Ascending aorta (tissue), 2 donors: ENCODE measurements at regions not wholly inside any gene's neighbourhood (a gene's known extent, or its start where the extent isn't known, plus 50 kb on each side); places are given as distances from the start of the nearest gene placed in this dataset.

ENCODE experiments used
- DNase-seq, 2 donors: peaks; one replicate each; pipeline ENCODE4 v3.0.0-alpha.2; 2019; ENCODE audit warnings: low spot score in 2 of 2
- H3K27ac ChIP-seq, 2 donors: fragments of 200-600 bp; sonication (generic); one replicate each; pipeline ENCODE4 v1.5.1; 2016 to 2017; ENCODE audit warnings: mild to moderate bottlenecking in 1 of 2
- H3K27me3 ChIP-seq: fragments of 200-600 bp; sonication (generic); one replicate; pipeline ENCODE4 v1.5.1; 2017
- H3K36me3 ChIP-seq, 2 donors: fragments of 200-600 bp; sonication (generic); one replicate each; pipeline ENCODE4 v1.5.1; 2016
- H3K4me1 ChIP-seq, 2 donors: fragments of 200-600 bp; sonication (generic); one replicate each; pipeline ENCODE4 v1.5.1; 2016 to 2017; ENCODE audit warnings: mild to moderate bottlenecking in 1 of 2
- H3K4me3 ChIP-seq, 2 donors: fragments of 200-600 bp; sonication (generic); one replicate each; pipeline ENCODE4 v1.5.1; 2016 to 2017; ENCODE audit warnings: mild to moderate bottlenecking in 1 of 2
- H3K9me3 ChIP-seq, 2 donors: fragments of 200-600 bp; sonication (generic); one replicate each; pipeline ENCODE4 v1.5.1; 2016
- CTCF ChIP-seq, 3 experiments: fragments of 200-600 bp in 2 of 3; fragments of 450-650 bp in 1 of 3; sonication (generic) in 2 of 3; IDR thresholded peaks; one replicate each; pipeline ENCODE4 v1.5.1; 2016 to 2019; ENCODE audit warnings: antibody characterized with exemption in 3 of 3, mild to moderate bottlenecking in 1 of 3, moderate library complexity in 1 of 3
- intact Hi-C: fragments of 100-400 bp; cut with DNase I; formaldehyde crosslinking; loops from one replicate; pipeline ENCODE4 v1.15.1; 2023

GRCh38 chr2:147027436-147027835 is 817.4 kb upstream of the ACVR2A start:
- intact Hi-C loops, result no loop called here
- no peak for TF ChIP-seq CTCF (IDR thresholded peaks at IDR 0.05)
- Histone ChIP-seq H3K9me3 (no peaks in the 10 kb centered on the region), H3K27ac (no peak overlapping the region), H3K27me3 (no peaks in the 10 kb centered on the region), H3K36me3 (no peaks in the 10 kb centered on the region), H3K4me1 (no peaks in the 10 kb centered on the region), H3K4me3 (no peak overlapping the region)
- no peak for DNase-seq

GRCh38 chr2:147026664-147027295 is 818.0 kb upstream of the ACVR2A start:
- no peaks in the 10 kb centered on the region for H3K4me1 ChIP-seq
- H3K27ac ChIP-seq, result no peak overlapping the region
- DNase-seq, result no peak
- intact Hi-C loops, result no loop called here
- H3K4me3 ChIP-seq, result no peak overlapping the region
- no peaks in the 10 kb centered on the region for H3K9me3 ChIP-seq
- no peaks in the 10 kb centered on the region for H3K27me3 ChIP-seq
- no peak for TF ChIP-seq CTCF (IDR thresholded peaks at IDR 0.05)
- H3K36me3 ChIP-seq, result no peaks in the 10 kb centered on the region

- no peak overlapping the region for H3K27ac ChIP-seq
These were observed 818.9 kb upstream of the ACVR2A start for GRCh38 chr2:147025646-147026585.

GRCh38 chr2:147019311-147019710 is 825.5 kb upstream of the ACVR2A start:
- Histone ChIP-seq H3K4me1 (no peaks in the 10 kb centered on the region), H3K27ac (no peak overlapping the region), H3K27me3 (no peaks in the 10 kb centered on the region), H3K4me3 (no peak overlapping the region), H3K36me3 (no peaks in the 10 kb centered on the region), H3K9me3 (no peaks in the 10 kb centered on the region)
- intact Hi-C loops, result no loop called here
- DNase-seq, result no peak
- TF ChIP-seq CTCF (IDR thresholded peaks at IDR 0.05), result no peak

More at GRCh38 chr2:147025646-147026585, 818.9 kb upstream of the ACVR2A start:
- H3K4me3 ChIP-seq, result no peak overlapping the region
- H3K4me1 ChIP-seq, result no peaks in the 10 kb centered on the region
- no peaks in the 10 kb centered on the region for H3K9me3 ChIP-seq
- H3K36me3 ChIP-seq, result no peaks in the 10 kb centered on the region
- no peak for TF ChIP-seq CTCF (IDR thresholded peaks at IDR 0.05)
- DNase-seq, result no peak
- H3K27me3 ChIP-seq, result no peaks in the 10 kb centered on the region
- intact Hi-C loops, result no loop called here

- Histone ChIP-seq H3K4me3 (no peak overlapping the region), H3K36me3 (no peaks in the 10 kb centered on the region), H3K27ac (no peak overlapping the region), H3K27me3 (no peaks in the 10 kb centered on the region), H3K4me1 (no peaks in the 10 kb centered on the region), H3K9me3 (no peaks in the 10 kb centered on the region)
- DNase-seq, result no peak
- intact Hi-C loops, result no loop called here
- TF ChIP-seq CTCF (IDR thresholded peaks at IDR 0.05), result no peak
These were observed 826.7 kb upstream of the ACVR2A start for GRCh38 chr2:147017951-147018645.
